ENCODE measurements at regions not wholly inside any gene's neighbourhood (a gene's known extent, or its start where the extent isn't known, plus 50 kb on each side); places are given as distances from the start of the nearest gene placed in this dataset.

DNA sequence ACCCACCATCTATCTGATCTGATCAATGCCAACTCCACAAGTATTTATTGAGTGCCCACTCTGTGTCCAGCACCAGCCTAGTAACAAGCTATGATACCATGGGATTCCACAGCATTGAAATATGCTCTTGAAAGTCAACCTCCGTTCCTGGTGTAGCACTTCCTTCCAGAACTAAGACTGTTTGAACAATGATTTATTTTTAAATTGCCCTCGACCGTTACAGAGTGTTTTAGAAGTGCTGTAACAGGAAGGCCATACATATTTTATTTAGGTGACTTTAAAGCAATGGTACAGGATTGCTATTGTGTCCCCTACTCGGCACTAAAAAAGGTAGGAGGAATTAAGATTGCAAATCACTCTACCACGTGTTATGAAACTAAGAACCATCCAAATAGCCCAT, 225.6 kb downstream of the TEX36 start:
- Histone ChIP-seq H3K9ac (replicated peaks; ENCODE audit: extremely low read depth, insufficient read depth, low read length) (no peak overlapping the region), H4K20me1 (replicated peaks; ENCODE audit: control insufficient read depth, extremely low read depth, insufficient read depth, low read length) (no peaks in the 10 kb centered on the region), H3K4me3 (replicated peaks in 1 of 3; ENCODE audit: insufficient read depth in 1 of 3, low read depth in 1 of 3, low read length in 3 of 3) (no peak overlapping the region), H3K4me2 (ENCODE audit: insufficient read depth, low read length) (no peak overlapping the region), H3K36me3 (ENCODE audit: control insufficient read depth in 2 of 2, extremely low read depth in 1 of 2, insufficient read depth in 2 of 2, low read length in 2 of 2) (no peaks in the 10 kb centered on the region), H3K79me2 (ENCODE audit: control insufficient read depth, insufficient read depth, low read length) (no peaks in the 10 kb centered on the region), H3K27ac (ENCODE audit: insufficient read depth, low read depth, low read length) (no peak overlapping the region), H3K9me3 (replicated peaks; ENCODE audit: control insufficient read depth, insufficient read depth, low read length) (no peaks in the 10 kb centered on the region), H3K27me3 (ENCODE audit: control insufficient read depth in 2 of 2, insufficient read depth in 2 of 2, low read length in 2 of 2) (no peaks in the 10 kb centered on the region), H3K4me1 (ENCODE audit: control insufficient read depth, extremely low read depth, insufficient read depth, low read length) (no peaks in the 10 kb centered on the region), H3K9me1 (replicated peaks; ENCODE audit: control insufficient read depth, extremely low read depth, insufficient read depth, low read length) (no peaks in the 10 kb centered on the region), H2AFZ (ENCODE audit: low read depth, low read length) (no peak overlapping the region)
- TF ChIP-seq POLR2AphosphoS5 (IDR thresholded peaks at IDR 0.05; ENCODE audit: insufficient read depth, low read depth, low read length) (no peak), MYC (IDR thresholded peaks at IDR 0.05; ENCODE audit: low read depth, low read length) (no peak), POLR2A (IDR thresholded peaks at IDR 0.05; ENCODE audit: low read depth, low read length) (no peak), FOS (IDR thresholded peaks at IDR 0.05; ENCODE audit: borderline replicate concordance, insufficient read depth, low read length) (no peak), EZH2 (IDR thresholded peaks at IDR 0.05; ENCODE audit: borderline replicate concordance, low read depth, low read length, severe bottlenecking) (no peak), JUN (IDR thresholded peaks at IDR 0.05; ENCODE audit: borderline replicate concordance, insufficient read depth, insufficient read length, low read depth) (no peak)
- TF ChIP-seq, protein P1, sequence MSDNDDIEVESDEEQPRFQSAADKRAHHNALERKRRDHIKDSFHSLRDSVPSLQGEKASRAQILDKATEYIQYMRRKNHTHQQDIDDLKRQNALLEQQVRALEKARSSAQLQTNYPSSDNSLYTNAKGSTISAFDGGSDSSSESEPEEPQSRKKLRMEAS (IDR thresholded peaks at IDR 0.05; ENCODE audit: insufficient read depth, insufficient read length): no peak
- intact Hi-C loops (cut with micrococcal nuclease) (no loop called here), dilution Hi-C loops (cut with MboI; ENCODE audit: extremely low pct_ligation_motif_present, low sequenced_read_pairs) (no loop called here)
- BruUV-seq (replicated peaks): no TSS peak
- CTCF ChIA-PET: no interaction called here
- DNase-seq (ENCODE audit: low read depth, low spot score) (no peak), FAIRE-seq (no peak)
- POLR2A ChIA-PET: no interaction called here

DNA sequence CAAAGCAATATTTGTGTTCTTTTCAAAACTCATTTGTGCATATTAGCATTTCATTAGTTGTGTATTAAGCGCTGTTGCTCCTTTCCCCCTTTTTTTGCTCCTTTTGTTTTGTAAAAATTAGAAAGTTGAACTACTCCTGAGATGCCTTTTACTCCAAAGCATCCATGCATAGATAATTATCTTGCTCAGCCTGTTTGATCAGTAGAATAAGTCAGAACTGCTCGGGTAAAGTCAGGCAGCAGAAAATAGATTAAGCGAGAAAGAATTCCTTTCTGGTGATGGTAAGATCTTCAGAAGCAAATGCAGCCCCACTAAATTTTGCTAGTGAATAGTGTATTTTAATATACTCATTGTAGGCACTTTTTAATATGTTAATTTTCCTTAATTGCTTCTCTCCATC, 227.1 kb downstream of the TEX36 start:
- Histone ChIP-seq H3K4me2 (ENCODE audit: insufficient read depth, low read length) (no peak overlapping the region), H3K27me3 (ENCODE audit: control insufficient read depth in 2 of 2, insufficient read depth in 2 of 2, low read length in 2 of 2) (no peaks in the 10 kb centered on the region), H3K9me3 (replicated peaks; ENCODE audit: control insufficient read depth, insufficient read depth, low read length) (no peaks in the 10 kb centered on the region), H3K9me1 (replicated peaks; ENCODE audit: control insufficient read depth, extremely low read depth, insufficient read depth, low read length) (no peaks in the 10 kb centered on the region), H3K4me1 (ENCODE audit: control insufficient read depth, extremely low read depth, insufficient read depth, low read length) (no peaks in the 10 kb centered on the region), H3K79me2 (ENCODE audit: control insufficient read depth, insufficient read depth, low read length) (no peaks in the 10 kb centered on the region), H3K27ac (ENCODE audit: insufficient read depth, low read depth, low read length) (no peak overlapping the region), H2AFZ (ENCODE audit: low read depth, low read length) (no peak overlapping the region), H3K4me3 (replicated peaks in 1 of 3; ENCODE audit: insufficient read depth in 1 of 3, low read depth in 1 of 3, low read length in 3 of 3) (no peak overlapping the region), H3K9ac (replicated peaks; ENCODE audit: extremely low read depth, insufficient read depth, low read length) (no peak overlapping the region), H4K20me1 (replicated peaks; ENCODE audit: control insufficient read depth, extremely low read depth, insufficient read depth, low read length) (no peaks in the 10 kb centered on the region), H3K36me3 (ENCODE audit: control insufficient read depth in 2 of 2, extremely low read depth in 1 of 2, insufficient read depth in 2 of 2, low read length in 2 of 2) (no peaks in the 10 kb centered on the region)
- no peak for FAIRE-seq
- intact Hi-C loops (cut with micrococcal nuclease) (no loop called here), dilution Hi-C loops (cut with MboI; ENCODE audit: extremely low pct_ligation_motif_present, low sequenced_read_pairs) (no loop called here)
- no TSS peak for BruUV-seq (replicated peaks)
- ChIA-PET POLR2A (no interaction called here), CTCF (no interaction called here)
- TF ChIP-seq EZH2 (IDR thresholded peaks at IDR 0.05; ENCODE audit: borderline replicate concordance, low read depth, low read length, severe bottlenecking): no peak
- TF ChIP-seq MYC (IDR thresholded peaks at IDR 0.05; ENCODE audit: low read depth, low read length): no peak
- TF ChIP-seq JUN (IDR thresholded peaks at IDR 0.05; ENCODE audit: borderline replicate concordance, insufficient read depth, insufficient read length, low read depth): no peak
- no peak for TF ChIP-seq FOS (IDR thresholded peaks at IDR 0.05; ENCODE audit: borderline replicate concordance, insufficient read depth, low read length)
- no peak for TF ChIP-seq POLR2AphosphoS5 (IDR thresholded peaks at IDR 0.05; ENCODE audit: insufficient read depth, low read depth, low read length)
- TF ChIP-seq, protein P1 (IDR thresholded peaks at IDR 0.05; ENCODE audit: insufficient read depth, insufficient read length): no peak
- TF ChIP-seq POLR2A (IDR thresholded peaks at IDR 0.05; ENCODE audit: low read depth, low read length): no peak
- TF ChIP-seq, protein P2, sequence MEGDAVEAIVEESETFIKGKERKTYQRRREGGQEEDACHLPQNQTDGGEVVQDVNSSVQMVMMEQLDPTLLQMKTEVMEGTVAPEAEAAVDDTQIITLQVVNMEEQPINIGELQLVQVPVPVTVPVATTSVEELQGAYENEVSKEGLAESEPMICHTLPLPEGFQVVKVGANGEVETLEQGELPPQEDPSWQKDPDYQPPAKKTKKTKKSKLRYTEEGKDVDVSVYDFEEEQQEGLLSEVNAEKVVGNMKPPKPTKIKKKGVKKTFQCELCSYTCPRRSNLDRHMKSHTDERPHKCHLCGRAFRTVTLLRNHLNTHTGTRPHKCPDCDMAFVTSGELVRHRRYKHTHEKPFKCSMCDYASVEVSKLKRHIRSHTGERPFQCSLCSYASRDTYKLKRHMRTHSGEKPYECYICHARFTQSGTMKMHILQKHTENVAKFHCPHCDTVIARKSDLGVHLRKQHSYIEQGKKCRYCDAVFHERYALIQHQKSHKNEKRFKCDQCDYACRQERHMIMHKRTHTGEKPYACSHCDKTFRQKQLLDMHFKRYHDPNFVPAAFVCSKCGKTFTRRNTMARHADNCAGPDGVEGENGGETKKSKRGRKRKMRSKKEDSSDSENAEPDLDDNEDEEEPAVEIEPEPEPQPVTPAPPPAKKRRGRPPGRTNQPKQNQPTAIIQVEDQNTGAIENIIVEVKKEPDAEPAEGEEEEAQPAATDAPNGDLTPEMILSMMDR (IDR thresholded peaks at IDR 0.05; ENCODE audit: extremely low read depth in 1 of 2, insufficient read depth in 1 of 2, low read depth in 1 of 2, low read length in 2 of 2): no peak
- TF ChIP-seq GATA2 (IDR thresholded peaks at IDR 0.05; ENCODE audit: insufficient read depth, insufficient read length, low read depth, low read length): no peak
- no peak for DNase-seq (ENCODE audit: low read depth, low spot score)
